Stimulated activated CD4-positive, alpha-beta T cell treated with anti-CD3 and anti-CD28 coated beads, Interleukin-2, amount 100 ng/mL, for 48 hours (primary cell): ENCODE measurements at regions not wholly inside any gene's neighbourhood (a gene's known extent, or its start where the extent isn't known, plus 50 kb on each side); places are given as distances from the start of the nearest gene placed in this dataset.

ENCODE experiments used
- DNase-seq, 2 donors: peaks; one replicate each; pipeline ENCODE4 v3.0.0-alpha.2; 2020

- no peak for DNase-seq
These were observed 137.2 kb upstream of the CELF4 start for GRCh38 chr18:37702841-37703240.

- no peak for DNase-seq
These were observed 136.4 kb upstream of the CELF4 start for GRCh38 chr18:37701967-37702366.

GRCh38 chr18:37698508-37699040, 133.0 kb upstream of the CELF4 start:
- no peak for DNase-seq

GRCh38 chr18:37694516-37694915, 128.9 kb upstream of the CELF4 start:
- no peak for DNase-seq

GRCh38 chr18:37691162-37691561, 125.6 kb upstream of the CELF4 start:
- DNase-seq = no peak

- DNase-seq = no peak
These were observed 124.2 kb upstream of the CELF4 start for GRCh38 chr18:37689841-37690240.

- DNase-seq = no peak
These were observed 119.0 kb upstream of the CELF4 start for GRCh38 chr18:37684590-37684989.

GRCh38 chr18:37684183-37684582, 118.6 kb upstream of the CELF4 start:
- DNase-seq = no peak

GRCh38 chr18:37680911-37681310, 115.3 kb upstream of the CELF4 start:
- no peak for DNase-seq

- DNase-seq = no peak
These were observed 110.7 kb upstream of the CELF4 start for GRCh38 chr18:37676276-37676675.

- no peak for DNase-seq
These were observed 110.1 kb upstream of the CELF4 start for GRCh38 chr18:37675699-37676098.

GRCh38 chr18:37674570-37674969, 109.0 kb upstream of the CELF4 start:
- DNase-seq = no peak

- DNase-seq = no peak
These were observed 108.1 kb upstream of the CELF4 start for GRCh38 chr18:37673671-37674070.

- DNase-seq = no peak
These were observed 107.5 kb upstream of the CELF4 start for GRCh38 chr18:37672932-37673595.

GRCh38 chr18:37672001-37672400, 106.4 kb upstream of the CELF4 start:
- DNase-seq = no peak

- DNase-seq = no peak
These were observed 105.9 kb upstream of the CELF4 start for GRCh38 chr18:37671530-37671929.

GRCh38 chr18:37671119-37671518, 105.5 kb upstream of the CELF4 start:
- no peak for DNase-seq

GRCh38 chr18:37669991-37670534, 104.5 kb upstream of the CELF4 start:
- no peak for DNase-seq

GRCh38 chr18:37668971-37669747, 103.6 kb upstream of the CELF4 start:
- no peak for DNase-seq

- DNase-seq = no peak
These were observed 102.2 kb upstream of the CELF4 start for GRCh38 chr18:37667836-37668235.

- DNase-seq = no peak
These were observed 101.4 kb upstream of the CELF4 start for GRCh38 chr18:37666991-37667390.

GRCh38 chr18:37666451-37666850, 100.9 kb upstream of the CELF4 start:
- no peak for DNase-seq

- no peak for DNase-seq
These were observed 99.7 kb upstream of the CELF4 start for GRCh38 chr18:37665346-37665745.

GRCh38 chr18:37663446-37663845, 97.8 kb upstream of the CELF4 start:
- no peak for DNase-seq
